NCI-H82 treated with DMSO at 0.1 percent for 48 hours (cell line): ENCODE measurements at regions not wholly inside any gene's neighbourhood (a gene's known extent, or its start where the extent isn't known, plus 50 kb on each side); places are given as distances from the start of the nearest gene placed in this dataset.

ENCODE experiments used
- DNase-seq: peaks from one replicate; lab custom pipeline; 2025; ENCODE audit not compliant: unreplicated experiment; lab: John Stamatoyannopoulos, UW

DNA sequence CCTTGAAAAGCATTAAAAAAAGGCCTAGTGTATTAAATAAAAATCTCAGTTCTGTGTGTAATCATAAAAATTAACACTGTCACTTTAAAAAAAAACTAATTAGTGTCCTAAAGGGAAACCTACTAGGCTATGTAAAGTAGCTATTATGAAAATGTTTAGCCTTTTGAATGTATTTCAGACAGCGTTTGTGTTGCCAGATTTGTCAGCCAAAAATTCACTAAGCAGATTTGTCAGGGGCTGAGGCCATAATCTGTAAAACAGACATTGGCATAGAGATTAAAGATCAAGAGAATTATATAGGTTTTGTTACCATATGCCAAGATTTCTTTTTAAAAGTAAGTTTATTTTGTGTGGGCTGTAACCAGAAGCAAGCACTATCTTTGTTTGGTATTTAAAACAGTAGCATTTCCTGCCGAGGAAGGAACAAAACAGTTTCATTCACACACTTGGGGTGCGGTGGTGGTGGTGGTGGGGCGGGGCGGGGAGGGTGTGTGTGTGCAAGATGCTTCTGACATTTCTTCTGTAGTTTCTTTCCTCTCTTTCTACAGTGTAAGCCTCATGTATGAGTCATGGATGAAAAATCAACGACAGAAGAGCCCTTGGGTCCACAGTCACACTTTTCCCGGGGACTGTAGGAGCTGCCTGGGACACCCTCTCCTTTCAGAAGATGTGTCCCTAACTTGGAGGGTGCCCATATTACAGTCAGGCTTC is 328.5 kb upstream of the FANCL start:
- peak; percentile 90 for DNase-seq

DNA sequence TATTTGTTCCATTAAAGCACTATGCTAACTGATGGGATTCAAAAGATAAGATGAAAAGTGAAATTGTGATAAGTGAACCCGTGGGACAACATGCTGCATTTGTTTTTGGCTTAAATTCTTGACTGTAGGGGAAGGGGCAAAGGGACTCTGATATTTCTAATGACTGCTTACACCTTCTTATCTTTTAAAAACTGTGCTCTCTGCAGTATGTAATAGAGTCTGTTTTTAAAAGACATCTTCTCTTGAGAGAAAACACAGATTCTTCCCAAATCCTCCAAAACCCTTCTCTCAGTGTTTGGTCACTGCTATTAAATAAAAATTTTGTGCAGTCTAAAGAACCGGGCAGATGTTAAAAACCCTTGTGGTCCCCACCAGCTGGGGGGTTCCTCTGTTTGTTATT is 327.8 kb upstream of the FANCL start:
- DNase-seq, result no peak

DNA sequence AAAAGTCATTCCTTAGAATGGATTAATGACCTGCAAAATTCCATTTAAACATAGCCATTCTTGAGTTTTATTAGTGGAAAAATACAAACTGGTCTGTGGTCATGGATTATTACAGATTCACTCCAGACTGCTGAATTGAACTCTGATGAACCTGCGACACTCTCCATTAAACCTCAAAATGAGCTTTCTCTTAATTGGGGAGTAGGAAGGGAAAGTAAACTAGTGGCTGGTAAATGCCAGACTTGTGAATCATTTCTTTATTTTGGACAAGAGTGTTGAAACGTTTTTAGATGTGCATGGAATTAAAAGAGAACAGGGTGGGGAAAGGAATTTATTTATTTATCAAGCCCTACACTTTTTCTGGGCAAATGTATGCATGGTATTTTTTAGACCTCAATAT is 321.2 kb upstream of the FANCL start:
- DNase-seq, result no peak

GRCh38 chr2:58560531-58560930 is 319.4 kb upstream of the FANCL start:
- no peak for DNase-seq

- DNase-seq, result no peak
Observed at GRCh38 chr2:58558881-58559280, 317.8 kb upstream of the FANCL start.

GRCh38 chr2:58557176-58557575 is 316.1 kb upstream of the FANCL start:
- DNase-seq, result peak; percentile 79

DNA sequence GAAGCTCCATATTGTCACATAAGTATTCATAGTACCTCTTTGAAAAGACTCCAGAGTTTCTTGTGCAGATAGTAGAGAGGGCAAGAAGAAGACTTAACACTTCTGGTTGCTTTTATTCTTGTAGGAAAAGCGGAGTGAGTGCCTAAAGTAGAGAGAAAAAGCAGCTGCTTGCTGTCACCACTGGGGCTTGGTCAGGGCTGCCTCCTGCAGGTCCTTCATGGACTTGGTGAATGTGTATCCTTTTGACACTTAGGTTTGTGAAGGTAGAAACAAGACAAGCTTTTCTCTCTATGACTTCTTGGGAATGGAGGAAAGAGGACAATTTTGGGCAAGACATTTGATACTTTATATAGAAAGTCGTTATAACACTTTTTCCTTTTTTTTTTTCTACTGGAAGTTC is 312.8 kb upstream of the FANCL start:
- no peak for DNase-seq

- no peak for DNase-seq
Observed at GRCh38 chr2:58553522-58553921, 312.4 kb upstream of the FANCL start.

DNA sequence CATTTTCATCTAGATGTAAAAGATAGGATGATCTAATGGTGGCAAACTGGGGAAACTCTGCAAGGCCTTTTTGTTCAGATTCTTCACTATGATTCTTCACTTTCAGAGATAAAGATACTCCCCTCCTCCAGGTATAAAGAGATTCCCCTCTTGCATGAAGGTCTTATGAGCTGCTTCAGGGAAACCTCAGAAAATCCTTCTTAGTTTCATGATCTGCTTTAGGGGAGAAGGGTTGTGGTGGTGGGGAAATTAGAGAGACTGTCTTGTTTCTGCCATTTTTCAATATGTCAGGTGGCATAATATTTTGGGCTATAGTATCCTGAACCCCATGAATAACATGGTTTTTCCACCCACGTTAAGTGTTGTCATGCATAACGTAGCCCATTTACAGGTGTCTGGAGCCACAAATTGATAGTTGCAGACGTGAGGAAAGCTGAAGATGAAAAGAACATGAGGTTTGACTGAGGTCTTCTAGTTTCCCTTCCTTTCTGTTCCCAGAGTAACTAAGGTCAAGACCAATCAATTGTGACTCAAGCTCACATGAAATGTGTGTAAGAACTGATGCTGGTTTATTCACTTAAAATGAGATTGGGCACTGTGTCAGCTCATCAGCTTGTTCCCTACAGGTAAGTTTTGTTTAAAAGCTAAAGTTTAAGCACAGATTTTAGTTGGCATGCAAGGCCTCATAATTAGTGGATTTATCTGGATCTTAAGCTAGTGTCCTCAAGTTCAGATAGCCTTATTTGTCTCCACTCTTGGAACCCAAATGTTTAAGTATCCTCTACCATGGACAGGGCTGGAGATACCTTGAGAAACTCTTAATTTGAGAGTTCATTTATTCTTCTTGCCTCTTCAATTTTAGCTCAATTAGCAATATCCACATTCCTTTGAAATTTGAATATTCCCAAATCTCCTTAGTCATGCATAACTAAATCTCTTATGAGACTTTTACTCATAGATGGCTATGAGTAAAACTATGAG is 304.5 kb upstream of the FANCL start:
- no peak for DNase-seq

GRCh38 chr2:58543442-58543841 is 302.3 kb upstream of the FANCL start:
- DNase-seq, result no peak

GRCh38 chr2:58541511-58541910 is 300.4 kb upstream of the FANCL start:
- no peak for DNase-seq

DNA sequence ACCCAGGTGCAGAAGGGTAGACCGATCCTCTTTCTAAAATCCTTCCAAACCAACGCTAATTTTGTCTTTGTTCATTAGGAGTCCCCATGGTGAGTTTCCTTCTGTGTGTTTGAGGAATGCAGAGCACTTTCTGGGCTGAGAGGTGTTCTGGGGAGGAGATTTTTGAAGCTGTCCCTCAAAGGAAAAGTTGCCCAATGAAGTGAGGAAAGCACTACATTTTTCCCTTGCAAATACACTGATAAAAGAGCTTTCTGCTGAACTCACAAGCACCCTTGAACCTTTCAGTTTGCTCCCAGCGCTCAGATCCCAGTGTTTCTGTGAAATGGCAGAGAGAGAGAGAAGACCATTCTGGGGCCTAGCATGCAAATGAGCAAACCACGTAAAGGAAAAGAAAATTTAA is 299.6 kb upstream of the FANCL start:
- no peak for DNase-seq

DNA sequence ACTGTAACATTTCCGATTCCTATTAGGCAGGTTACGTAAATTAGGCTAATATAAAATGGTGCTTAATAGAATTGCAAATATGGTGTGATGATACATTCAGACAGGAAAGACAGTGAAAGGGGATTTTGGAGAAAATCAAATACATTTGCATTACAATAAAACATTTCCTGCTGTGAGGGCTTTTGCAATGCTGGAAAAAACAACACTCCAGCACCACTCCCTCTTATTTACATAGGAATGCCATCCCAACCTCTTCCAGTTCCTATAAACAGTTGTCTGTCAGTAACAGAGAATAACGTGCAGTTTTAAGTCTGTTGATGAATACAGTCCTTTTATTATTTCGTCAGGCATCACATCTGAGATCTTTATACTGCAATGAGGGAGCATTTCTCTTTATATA is 298.8 kb upstream of the FANCL start:
- no peak for DNase-seq

DNA sequence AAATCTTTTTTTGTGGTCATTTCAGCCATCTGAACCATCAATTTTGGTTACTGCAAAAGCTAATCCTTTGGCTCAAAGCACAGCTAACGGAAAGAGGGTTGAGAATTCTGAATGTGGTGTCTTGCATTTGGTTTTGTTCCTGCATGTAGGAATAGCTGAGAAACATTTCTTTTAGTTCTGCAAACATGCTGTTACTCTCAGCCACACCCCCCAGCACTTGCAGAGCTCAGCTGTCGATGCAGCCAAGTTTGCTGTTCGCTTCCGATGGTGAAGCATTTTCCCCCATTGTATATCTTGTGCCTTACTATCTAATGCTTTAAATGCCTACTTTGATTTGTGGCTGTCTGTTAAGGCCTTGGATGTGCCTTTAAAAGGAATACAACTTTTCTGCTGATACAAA is 294.9 kb upstream of the FANCL start:
- DNase-seq, result no peak

DNA sequence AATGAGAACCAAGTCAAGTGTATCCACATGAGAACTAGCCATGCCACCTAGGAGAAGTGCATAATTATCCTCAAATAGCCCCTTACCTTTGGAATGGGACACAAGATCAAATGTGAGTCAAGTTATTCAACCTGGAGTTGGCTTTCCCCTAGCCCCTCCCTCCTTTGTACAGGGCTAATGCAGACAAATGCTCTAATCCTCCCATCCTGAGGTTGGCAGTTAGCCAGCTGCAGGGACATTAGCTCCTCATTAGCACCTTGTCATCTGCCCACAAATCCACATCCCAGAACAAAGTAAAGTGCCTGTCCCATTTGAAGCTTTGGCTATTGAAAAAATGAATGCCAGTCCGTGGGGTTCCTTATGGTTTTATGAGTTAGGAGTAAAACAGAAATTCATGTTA is 294.1 kb upstream of the FANCL start:
- DNase-seq, result peak; percentile 98

DNA sequence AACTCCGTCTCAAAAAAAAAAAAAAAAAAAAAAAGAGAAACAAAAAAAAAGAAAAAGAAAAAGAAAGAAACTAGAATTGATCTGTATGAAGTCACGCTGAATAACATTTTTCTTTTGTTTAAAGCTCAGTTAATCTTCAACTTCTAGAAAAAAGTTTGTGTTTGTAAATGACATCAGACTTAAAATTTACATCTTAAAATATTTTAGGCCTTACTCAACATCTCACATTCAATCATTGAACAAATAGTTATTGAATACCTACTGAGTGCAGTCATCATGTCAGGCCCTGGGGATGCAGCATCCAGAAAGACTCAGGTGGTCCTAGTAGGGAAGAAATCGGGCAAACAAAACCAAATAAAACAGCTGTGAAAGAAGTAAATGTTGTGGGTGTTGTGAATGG is 292.3 kb upstream of the FANCL start:
- DNase-seq, result no peak

GRCh38 chr2:58532641-58533040 is 291.5 kb upstream of the FANCL start:
- DNase-seq, result no peak

DNA sequence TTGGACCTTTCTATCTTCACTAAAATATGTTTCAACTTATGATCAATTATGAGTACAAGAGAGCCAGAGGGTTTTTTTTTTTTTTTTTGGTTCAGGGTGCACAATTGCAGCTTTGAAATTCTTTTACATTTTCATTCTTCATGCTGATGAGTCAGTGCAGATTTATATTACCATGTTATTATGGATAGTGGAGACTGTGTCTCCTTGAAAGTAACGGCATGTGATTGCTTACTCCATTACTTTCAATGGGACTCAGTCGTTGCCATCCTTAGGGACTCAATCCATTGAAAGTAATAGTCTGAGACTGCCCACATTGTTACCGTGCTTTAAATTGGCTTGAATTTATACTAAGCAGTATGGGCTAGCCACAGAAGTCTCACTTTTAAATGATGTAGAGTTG is 286.5 kb upstream of the FANCL start:
- DNase-seq, result no peak

- peak; percentile 93 for DNase-seq
Observed at GRCh38 chr2:58521803-58522554, 280.9 kb upstream of the FANCL start.

DNA sequence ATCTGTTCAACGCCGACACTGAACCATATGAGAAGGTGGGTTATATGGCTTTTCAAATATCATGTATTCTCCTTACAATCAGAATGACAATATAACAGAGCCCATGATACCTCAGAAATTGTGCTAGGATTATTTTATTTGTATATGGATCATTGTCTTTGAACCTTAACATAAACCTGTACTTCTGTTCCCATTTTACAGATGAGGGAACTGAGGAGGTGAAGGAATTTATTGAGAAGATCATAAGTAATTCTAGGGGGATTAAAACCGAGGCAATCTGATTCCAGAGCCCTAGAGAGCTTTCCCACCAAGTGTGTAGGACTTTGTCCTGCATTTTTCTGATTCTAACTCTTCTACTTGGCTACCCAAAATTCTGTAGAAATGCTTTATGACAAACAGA is 279.8 kb upstream of the FANCL start:
- DNase-seq, result no peak

DNA sequence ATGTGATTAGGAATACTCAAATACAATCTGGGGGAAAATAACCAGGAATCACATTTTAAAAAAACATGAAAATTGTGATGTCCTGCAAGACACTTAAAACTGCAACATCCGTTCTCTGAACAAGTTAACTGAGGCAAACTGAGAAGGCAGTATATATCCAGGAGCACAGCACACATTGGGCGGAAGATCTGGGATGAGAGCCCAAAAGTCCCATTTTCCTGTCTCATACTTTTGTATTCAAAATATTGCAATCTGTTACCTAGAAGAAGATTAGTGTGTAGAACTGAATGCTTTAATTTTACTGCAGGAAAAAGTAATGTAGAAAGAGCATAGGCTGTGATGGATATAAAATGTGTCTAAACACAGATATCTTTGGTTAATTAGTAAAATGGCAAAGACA is 276.8 kb upstream of the FANCL start:
- no peak for DNase-seq

DNA sequence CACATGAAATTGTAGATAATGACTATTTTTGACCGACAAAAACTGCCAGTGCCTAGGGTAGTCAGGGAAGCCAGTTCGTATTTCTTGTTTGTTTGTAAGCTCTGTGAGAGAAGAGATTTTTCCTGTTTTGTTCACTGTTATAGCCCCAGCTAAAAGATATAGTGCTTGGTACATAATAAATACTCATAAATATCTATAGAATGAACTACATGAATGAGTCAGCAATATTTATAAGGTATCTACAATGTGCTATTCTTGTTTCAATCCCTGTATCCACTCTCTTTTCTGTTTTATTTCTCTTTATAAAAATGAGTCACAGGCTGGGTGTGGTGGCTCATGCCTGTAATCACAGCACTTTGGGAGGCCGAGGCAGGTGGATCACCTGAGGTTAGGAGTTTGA is 275.6 kb upstream of the FANCL start:
- DNase-seq, result no peak
